OCI-LY7 (cell line): ENCODE measurements at regions not wholly inside any gene's neighbourhood (a gene's known extent, or its start where the extent isn't known, plus 50 kb on each side); places are given as distances from the start of the nearest gene placed in this dataset.

Source experiments
- EZH2phosphoT487 ChIP-seq: fragments of 200-600 bp; sonication (generic); IDR thresholded peaks from 2 replicates; pipeline ENCODE4 v1.6.1; 2018; ENCODE audit warnings: low read depth, borderline replicate concordance, mild to moderate bottlenecking, mixed run types, antibody characterized with exemption, low read length, moderate library complexity, mixed read lengths
- TF ChIP-seq, protein P1 (sequence below): fragments of 200-600 bp; sonication (generic); conservative IDR thresholded peaks from 2 replicates; pipeline ENCODE4 v1.5.1; 2014; ENCODE audit warnings: mild to moderate bottlenecking, antibody characterized with exemption, low read length, moderate library complexity, mixed read lengths

DNA sequence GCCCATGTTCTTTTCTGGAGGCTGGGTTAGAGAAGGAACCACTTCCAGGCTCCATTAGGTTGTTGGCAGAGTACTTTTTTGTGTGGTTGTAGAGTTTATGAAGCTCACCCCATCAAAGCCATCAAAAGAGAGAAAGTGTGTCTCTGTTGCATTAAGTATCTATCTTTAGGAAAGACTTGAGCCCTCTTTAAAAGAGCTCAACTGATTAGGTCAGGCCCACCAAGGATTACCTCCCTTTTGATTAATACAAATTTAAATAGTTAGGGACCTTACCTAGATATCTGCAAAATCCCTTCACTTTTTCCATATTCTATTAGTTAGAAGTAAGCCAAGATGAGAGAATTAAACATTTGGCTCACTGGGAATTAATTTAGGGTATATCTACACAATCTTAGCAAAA, 460.4 kb downstream of the PPARGC1A start:
- TF ChIP-seq, protein P1, sequence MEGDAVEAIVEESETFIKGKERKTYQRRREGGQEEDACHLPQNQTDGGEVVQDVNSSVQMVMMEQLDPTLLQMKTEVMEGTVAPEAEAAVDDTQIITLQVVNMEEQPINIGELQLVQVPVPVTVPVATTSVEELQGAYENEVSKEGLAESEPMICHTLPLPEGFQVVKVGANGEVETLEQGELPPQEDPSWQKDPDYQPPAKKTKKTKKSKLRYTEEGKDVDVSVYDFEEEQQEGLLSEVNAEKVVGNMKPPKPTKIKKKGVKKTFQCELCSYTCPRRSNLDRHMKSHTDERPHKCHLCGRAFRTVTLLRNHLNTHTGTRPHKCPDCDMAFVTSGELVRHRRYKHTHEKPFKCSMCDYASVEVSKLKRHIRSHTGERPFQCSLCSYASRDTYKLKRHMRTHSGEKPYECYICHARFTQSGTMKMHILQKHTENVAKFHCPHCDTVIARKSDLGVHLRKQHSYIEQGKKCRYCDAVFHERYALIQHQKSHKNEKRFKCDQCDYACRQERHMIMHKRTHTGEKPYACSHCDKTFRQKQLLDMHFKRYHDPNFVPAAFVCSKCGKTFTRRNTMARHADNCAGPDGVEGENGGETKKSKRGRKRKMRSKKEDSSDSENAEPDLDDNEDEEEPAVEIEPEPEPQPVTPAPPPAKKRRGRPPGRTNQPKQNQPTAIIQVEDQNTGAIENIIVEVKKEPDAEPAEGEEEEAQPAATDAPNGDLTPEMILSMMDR = no peak
- no peak for TF ChIP-seq EZH2phosphoT487
